ENCODE measurements at regions not wholly inside any gene's neighbourhood (a gene's known extent, or its start where the extent isn't known, plus 50 kb on each side); places are given as distances from the start of the nearest gene placed in this dataset.

DNA sequence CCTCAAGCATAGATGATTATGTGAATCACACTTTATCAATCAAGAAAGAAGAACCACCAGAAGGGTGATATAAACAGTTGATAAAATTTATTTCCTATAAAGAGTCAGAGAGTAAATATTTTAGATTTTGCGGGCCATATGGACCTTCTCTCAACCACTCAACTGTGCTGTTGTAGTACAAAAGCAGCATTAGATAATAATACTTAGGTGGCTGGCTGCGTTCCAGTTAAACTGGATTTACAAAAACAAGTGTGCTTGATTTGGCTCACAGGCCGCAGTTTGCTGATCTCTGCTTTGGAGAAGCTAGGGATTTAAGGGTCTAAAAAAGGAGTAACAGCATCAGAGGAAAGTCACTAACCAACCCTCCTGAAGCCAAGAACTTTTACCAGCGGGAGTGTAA lies 1406.0 kb downstream of the KCNT2 start:
- no peaks in the 10 kb centered on the region for H3K27me3 ChIP-seq (ENCODE audit: insufficient read depth, poor library complexity, severe bottlenecking)
- H3K27ac ChIP-seq (replicated peaks) = no peak overlapping the region
- H3K4me3 ChIP-seq (replicated peaks; ENCODE audit: insufficient read depth, low read length) = no peak overlapping the region
- TF ChIP-seq POLR2AphosphoS5 (IDR thresholded peaks at IDR 0.05; ENCODE audit: low read depth) = no peak
- TF ChIP-seq SPI1 (IDR thresholded peaks at IDR 0.05; ENCODE audit: borderline replicate concordance, low read depth) = no peak
- TF ChIP-seq, protein P1, sequence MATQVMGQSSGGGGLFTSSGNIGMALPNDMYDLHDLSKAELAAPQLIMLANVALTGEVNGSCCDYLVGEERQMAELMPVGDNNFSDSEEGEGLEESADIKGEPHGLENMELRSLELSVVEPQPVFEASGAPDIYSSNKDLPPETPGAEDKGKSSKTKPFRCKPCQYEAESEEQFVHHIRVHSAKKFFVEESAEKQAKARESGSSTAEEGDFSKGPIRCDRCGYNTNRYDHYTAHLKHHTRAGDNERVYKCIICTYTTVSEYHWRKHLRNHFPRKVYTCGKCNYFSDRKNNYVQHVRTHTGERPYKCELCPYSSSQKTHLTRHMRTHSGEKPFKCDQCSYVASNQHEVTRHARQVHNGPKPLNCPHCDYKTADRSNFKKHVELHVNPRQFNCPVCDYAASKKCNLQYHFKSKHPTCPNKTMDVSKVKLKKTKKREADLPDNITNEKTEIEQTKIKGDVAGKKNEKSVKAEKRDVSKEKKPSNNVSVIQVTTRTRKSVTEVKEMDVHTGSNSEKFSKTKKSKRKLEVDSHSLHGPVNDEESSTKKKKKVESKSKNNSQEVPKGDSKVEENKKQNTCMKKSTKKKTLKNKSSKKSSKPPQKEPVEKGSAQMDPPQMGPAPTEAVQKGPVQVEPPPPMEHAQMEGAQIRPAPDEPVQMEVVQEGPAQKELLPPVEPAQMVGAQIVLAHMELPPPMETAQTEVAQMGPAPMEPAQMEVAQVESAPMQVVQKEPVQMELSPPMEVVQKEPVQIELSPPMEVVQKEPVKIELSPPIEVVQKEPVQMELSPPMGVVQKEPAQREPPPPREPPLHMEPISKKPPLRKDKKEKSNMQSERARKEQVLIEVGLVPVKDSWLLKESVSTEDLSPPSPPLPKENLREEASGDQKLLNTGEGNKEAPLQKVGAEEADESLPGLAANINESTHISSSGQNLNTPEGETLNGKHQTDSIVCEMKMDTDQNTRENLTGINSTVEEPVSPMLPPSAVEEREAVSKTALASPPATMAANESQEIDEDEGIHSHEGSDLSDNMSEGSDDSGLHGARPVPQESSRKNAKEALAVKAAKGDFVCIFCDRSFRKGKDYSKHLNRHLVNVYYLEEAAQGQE (IDR thresholded peaks at IDR 0.05; ENCODE audit: insufficient replicate concordance, low read depth) = no peak
- no peak for TF ChIP-seq GABPA (IDR thresholded peaks at IDR 0.05; ENCODE audit: low read depth)
- TF ChIP-seq, protein P2, sequence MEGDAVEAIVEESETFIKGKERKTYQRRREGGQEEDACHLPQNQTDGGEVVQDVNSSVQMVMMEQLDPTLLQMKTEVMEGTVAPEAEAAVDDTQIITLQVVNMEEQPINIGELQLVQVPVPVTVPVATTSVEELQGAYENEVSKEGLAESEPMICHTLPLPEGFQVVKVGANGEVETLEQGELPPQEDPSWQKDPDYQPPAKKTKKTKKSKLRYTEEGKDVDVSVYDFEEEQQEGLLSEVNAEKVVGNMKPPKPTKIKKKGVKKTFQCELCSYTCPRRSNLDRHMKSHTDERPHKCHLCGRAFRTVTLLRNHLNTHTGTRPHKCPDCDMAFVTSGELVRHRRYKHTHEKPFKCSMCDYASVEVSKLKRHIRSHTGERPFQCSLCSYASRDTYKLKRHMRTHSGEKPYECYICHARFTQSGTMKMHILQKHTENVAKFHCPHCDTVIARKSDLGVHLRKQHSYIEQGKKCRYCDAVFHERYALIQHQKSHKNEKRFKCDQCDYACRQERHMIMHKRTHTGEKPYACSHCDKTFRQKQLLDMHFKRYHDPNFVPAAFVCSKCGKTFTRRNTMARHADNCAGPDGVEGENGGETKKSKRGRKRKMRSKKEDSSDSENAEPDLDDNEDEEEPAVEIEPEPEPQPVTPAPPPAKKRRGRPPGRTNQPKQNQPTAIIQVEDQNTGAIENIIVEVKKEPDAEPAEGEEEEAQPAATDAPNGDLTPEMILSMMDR (IDR thresholded peaks at IDR 0.05; ENCODE audit: insufficient read depth, low read length) = no peak
- DNase-seq (ENCODE audit: low read depth in 1 of 2, low spot score in 1 of 2) = no peak

DNA sequence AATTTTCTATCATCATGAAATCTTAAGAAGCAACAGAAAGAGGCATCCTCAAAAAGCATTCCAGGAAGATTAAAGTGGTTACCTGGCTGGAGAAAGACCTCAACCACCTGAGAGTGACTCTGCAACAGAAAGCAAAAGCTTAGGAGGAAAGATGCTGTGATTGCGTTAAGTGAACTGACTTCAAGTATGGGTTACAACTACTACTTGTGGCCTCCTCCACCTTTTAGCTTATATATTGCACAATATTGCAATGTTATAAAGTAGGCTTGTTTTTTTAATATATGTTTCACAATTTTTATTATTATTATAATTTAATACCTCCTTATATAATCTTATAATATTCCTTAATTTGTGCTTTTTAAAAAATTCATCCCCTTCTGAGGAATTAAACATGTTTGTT lies 1407.5 kb downstream of the KCNT2 start:
- TF ChIP-seq, protein P1 (IDR thresholded peaks at IDR 0.05; ENCODE audit: insufficient replicate concordance, low read depth) = no peak
- TF ChIP-seq POLR2AphosphoS5 (IDR thresholded peaks at IDR 0.05; ENCODE audit: low read depth) (no peak), GABPA (IDR thresholded peaks at IDR 0.05; ENCODE audit: low read depth) (no peak), SPI1 (IDR thresholded peaks at IDR 0.05; ENCODE audit: borderline replicate concordance, low read depth) (no peak)
- TF ChIP-seq, protein P2 (IDR thresholded peaks at IDR 0.05; ENCODE audit: insufficient read depth, low read length) = no peak
- no peak overlapping the region for H3K27ac ChIP-seq (replicated peaks)
- no peaks in the 10 kb centered on the region for H3K27me3 ChIP-seq (ENCODE audit: insufficient read depth, poor library complexity, severe bottlenecking)
- DNase-seq (ENCODE audit: low read depth in 1 of 2, low spot score in 1 of 2) = no peak
- H3K4me3 ChIP-seq (replicated peaks; ENCODE audit: insufficient read depth, low read length) = no peak overlapping the region

DNA sequence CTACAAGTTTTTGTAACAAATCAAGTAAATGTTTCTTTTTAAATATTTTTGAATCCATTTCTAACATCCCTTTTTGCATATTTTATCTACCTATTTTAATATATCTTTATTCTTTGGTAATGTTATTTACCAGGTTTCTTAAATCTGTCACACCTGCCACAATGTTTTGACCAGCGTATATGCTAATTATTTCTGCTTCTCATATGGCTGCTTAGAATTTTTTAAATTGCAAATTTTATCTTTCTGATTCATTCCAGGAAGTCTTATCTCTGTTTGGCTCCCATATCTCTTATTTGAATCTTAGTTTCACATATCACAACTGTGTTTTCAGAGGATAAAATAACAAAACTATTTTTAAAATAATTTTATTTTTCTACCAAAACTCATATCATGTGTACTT lies 1411.1 kb downstream of the KCNT2 start:
- TF ChIP-seq, protein P2 (IDR thresholded peaks at IDR 0.05; ENCODE audit: insufficient read depth, low read length) = no peak
- no peak for TF ChIP-seq GABPA (IDR thresholded peaks at IDR 0.05; ENCODE audit: low read depth)
- no peak for TF ChIP-seq POLR2AphosphoS5 (IDR thresholded peaks at IDR 0.05; ENCODE audit: low read depth)
- TF ChIP-seq, protein P1 (IDR thresholded peaks at IDR 0.05; ENCODE audit: insufficient replicate concordance, low read depth) = no peak
- TF ChIP-seq SPI1 (IDR thresholded peaks at IDR 0.05; ENCODE audit: borderline replicate concordance, low read depth) = no peak
- no peak overlapping the region for H3K4me3 ChIP-seq (replicated peaks; ENCODE audit: insufficient read depth, low read length)
- no peaks in the 10 kb centered on the region for H3K27me3 ChIP-seq (ENCODE audit: insufficient read depth, poor library complexity, severe bottlenecking)
- no peak overlapping the region for H3K27ac ChIP-seq (replicated peaks)
- DNase-seq (ENCODE audit: low read depth in 1 of 2, low spot score in 1 of 2) = no peak

Measured in HL-60 (cell line).